ENCODE measurements at regions not wholly inside any gene's neighbourhood (a gene's known extent, or its start where the extent isn't known, plus 50 kb on each side); places are given as distances from the start of the nearest gene placed in this dataset.

- in situ Hi-C loops (cut with HindIII; ENCODE audit: low pct_unique_long_range_greater_than_20kb, low sequenced_read_pairs), result no loop called here
- ATAC-seq, result no peak
- TF ChIP-seq POLR2AphosphoS5 (IDR thresholded peaks at IDR 0.05; ENCODE audit: low read depth, low read length), result no peak
- TF ChIP-seq SIN3A (IDR thresholded peaks at IDR 0.05; ENCODE audit: borderline replicate concordance, insufficient read depth, low read depth, low read length), result no peak
- DNase-seq (ENCODE audit: low read depth, low spot score), result no peak
- Histone ChIP-seq H3K4me1 (ENCODE audit: control insufficient read depth, insufficient read depth, low read length) (no peaks in the 10 kb centered on the region), H3K36me3 (ENCODE audit: control insufficient read depth, insufficient read depth, low read length) (no peaks in the 10 kb centered on the region), H3K27ac (ENCODE audit: low read length) (no peak overlapping the region), H3K4me3 (ENCODE audit: low read depth in 2 of 2, low read length in 2 of 2) (no peak overlapping the region), H3K9me3 (ENCODE audit: control insufficient read depth, insufficient read depth, low read depth, low read length) (no peaks in the 10 kb centered on the region), H3K27me3 (ENCODE audit: control insufficient read depth, insufficient read depth, low read length) (no peaks in the 10 kb centered on the region)
- POLR2A ChIA-PET, result no interaction called here
- BruUV-seq (replicated peaks), result no TSS peak
- intact Hi-C loops (cut with micrococcal nuclease; ENCODE audit: unreplicated experiment), result no loop called here
- CTCF ChIA-PET, result no interaction called here
Measured at GRCh38 chr4:66667249-66667648, 878.1 kb downstream of the CENPC start.

- Histone ChIP-seq H3K9me3 (ENCODE audit: control insufficient read depth, insufficient read depth, low read depth, low read length) (no peaks in the 10 kb centered on the region), H3K27me3 (ENCODE audit: control insufficient read depth, insufficient read depth, low read length) (no peaks in the 10 kb centered on the region), H3K4me1 (ENCODE audit: control insufficient read depth, insufficient read depth, low read length) (no peaks in the 10 kb centered on the region), H3K4me3 (ENCODE audit: low read depth in 2 of 2, low read length in 2 of 2) (no peak overlapping the region), H3K36me3 (ENCODE audit: control insufficient read depth, insufficient read depth, low read length) (no peaks in the 10 kb centered on the region), H3K27ac (ENCODE audit: low read length) (no peak overlapping the region)
- no peak for TF ChIP-seq SIN3A (IDR thresholded peaks at IDR 0.05; ENCODE audit: borderline replicate concordance, insufficient read depth, low read depth, low read length)
- POLR2A ChIA-PET, result no interaction called here
- BruUV-seq (replicated peaks), result no TSS peak
- no peak for ATAC-seq
- DNase-seq (ENCODE audit: low read depth, low spot score), result no peak
- intact Hi-C loops (cut with micrococcal nuclease; ENCODE audit: unreplicated experiment), result no loop called here
- in situ Hi-C loops (cut with HindIII; ENCODE audit: low pct_unique_long_range_greater_than_20kb, low sequenced_read_pairs), result no loop called here
- CTCF ChIA-PET, result no interaction called here
Measured at GRCh38 chr4:66662620-66663019, 882.7 kb downstream of the CENPC start.

GRCh38 chr4:66658809-66659208, 886.5 kb downstream of the CENPC start:
- ChIA-PET CTCF (no interaction called here), POLR2A (no interaction called here)
- H3K4me3 ChIP-seq (ENCODE audit: low read depth in 2 of 2, low read length in 2 of 2), result no peak overlapping the region
- no peaks in the 10 kb centered on the region for H3K9me3 ChIP-seq (ENCODE audit: control insufficient read depth, insufficient read depth, low read depth, low read length)
- ATAC-seq (no peak), DNase-seq (ENCODE audit: low read depth, low spot score) (no peak)
- no peaks in the 10 kb centered on the region for H3K27me3 ChIP-seq (ENCODE audit: control insufficient read depth, insufficient read depth, low read length)
- intact Hi-C loops (cut with micrococcal nuclease; ENCODE audit: unreplicated experiment) (no loop called here), in situ Hi-C loops (cut with HindIII; ENCODE audit: low pct_unique_long_range_greater_than_20kb, low sequenced_read_pairs) (no loop called here)
- no peak overlapping the region for H3K27ac ChIP-seq (ENCODE audit: low read length)
- BruUV-seq (replicated peaks), result no TSS peak
- H3K36me3 ChIP-seq (ENCODE audit: control insufficient read depth, insufficient read depth, low read length), result no peaks in the 10 kb centered on the region
- no peaks in the 10 kb centered on the region for H3K4me1 ChIP-seq (ENCODE audit: control insufficient read depth, insufficient read depth, low read length)
- no peak for TF ChIP-seq TCF7L2 (IDR thresholded peaks at IDR 0.05; ENCODE audit: low read depth, low read length)
- TF ChIP-seq SIN3A (IDR thresholded peaks at IDR 0.05; ENCODE audit: borderline replicate concordance, insufficient read depth, low read depth, low read length), result no peak

GRCh38 chr4:66655505-66655904, 889.8 kb downstream of the CENPC start:
- ChIA-PET POLR2A (no interaction called here), CTCF (no interaction called here)
- Histone ChIP-seq H3K4me3 (ENCODE audit: low read depth in 2 of 2, low read length in 2 of 2) (no peak overlapping the region), H3K27me3 (ENCODE audit: control insufficient read depth, insufficient read depth, low read length) (no peaks in the 10 kb centered on the region), H3K9me3 (ENCODE audit: control insufficient read depth, insufficient read depth, low read depth, low read length) (no peaks in the 10 kb centered on the region), H3K36me3 (ENCODE audit: control insufficient read depth, insufficient read depth, low read length) (no peaks in the 10 kb centered on the region), H3K27ac (ENCODE audit: low read length) (no peak overlapping the region), H3K4me1 (ENCODE audit: control insufficient read depth, insufficient read depth, low read length) (no peaks in the 10 kb centered on the region)
- in situ Hi-C loops (cut with HindIII; ENCODE audit: low pct_unique_long_range_greater_than_20kb, low sequenced_read_pairs) (no loop called here), intact Hi-C loops (cut with micrococcal nuclease; ENCODE audit: unreplicated experiment) (no loop called here)
- no TSS peak for BruUV-seq (replicated peaks)
- ATAC-seq (no peak), DNase-seq (ENCODE audit: low read depth, low spot score) (no peak)
- TF ChIP-seq REST (IDR thresholded peaks at IDR 0.05; ENCODE audit: insufficient read depth in 1 of 2, low read depth in 2 of 2, low read length in 1 of 2), result no peak
- no peak for TF ChIP-seq CTCF (IDR thresholded peaks at IDR 0.05)
- TF ChIP-seq SIN3A (IDR thresholded peaks at IDR 0.05; ENCODE audit: borderline replicate concordance, insufficient read depth, low read depth, low read length), result no peak
- TF ChIP-seq TCF7L2 (IDR thresholded peaks at IDR 0.05; ENCODE audit: low read depth, low read length), result no peak
- TF ChIP-seq POLR2AphosphoS5 (IDR thresholded peaks at IDR 0.05; ENCODE audit: low read depth, low read length), result no peak

Data from Panc1 (cell line).